ENCODE measurements at regions not wholly inside any gene's neighbourhood (a gene's known extent, or its start where the extent isn't known, plus 50 kb on each side); places are given as distances from the start of the nearest gene placed in this dataset.

DNA sequence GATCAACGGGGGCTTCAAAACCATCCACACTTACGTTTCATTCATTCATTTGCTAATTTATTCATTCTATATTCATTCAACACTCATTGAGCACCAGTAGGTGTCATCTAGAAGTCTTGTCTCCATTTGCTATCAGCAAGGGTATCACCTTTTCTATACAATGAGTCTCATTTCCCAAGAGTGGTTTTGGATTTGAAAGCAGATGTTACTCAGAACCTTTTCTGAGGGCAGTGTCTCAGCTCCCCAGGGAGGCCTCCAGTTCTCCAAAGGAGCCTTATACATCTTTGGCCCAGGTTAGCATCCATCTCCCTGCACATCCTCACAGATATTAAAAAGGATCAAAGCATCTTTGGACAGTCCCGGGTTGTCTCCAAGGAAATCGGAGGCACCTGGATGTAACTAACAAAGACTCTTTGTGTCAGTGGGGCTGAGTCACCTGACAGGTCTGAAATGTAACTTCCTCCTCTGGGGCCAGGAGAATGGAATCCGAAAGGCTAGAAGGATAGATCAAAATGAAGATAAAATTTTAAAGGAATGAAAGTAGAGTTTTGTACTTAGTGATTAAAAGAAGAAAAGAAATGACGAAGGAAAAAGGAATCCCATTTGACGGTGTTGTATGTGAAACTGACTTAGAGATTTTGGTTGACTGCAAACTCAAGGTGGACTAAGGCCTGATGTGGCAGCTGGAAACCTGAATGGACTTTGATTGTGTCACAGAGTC is 103.0 kb downstream of the VCPKMT start:
- CTCF ChIA-PET = no interaction called here
- TF ChIP-seq TCF7L2 (IDR thresholded peaks at IDR 0.05; ENCODE audit: low read depth, low read length) (no peak), SIN3A (IDR thresholded peaks at IDR 0.05; ENCODE audit: borderline replicate concordance, insufficient read depth, low read depth, low read length) (no peak), POLR2AphosphoS5 (IDR thresholded peaks at IDR 0.05; ENCODE audit: low read depth, low read length) (no peak)
- TF ChIP-seq, protein P1, sequence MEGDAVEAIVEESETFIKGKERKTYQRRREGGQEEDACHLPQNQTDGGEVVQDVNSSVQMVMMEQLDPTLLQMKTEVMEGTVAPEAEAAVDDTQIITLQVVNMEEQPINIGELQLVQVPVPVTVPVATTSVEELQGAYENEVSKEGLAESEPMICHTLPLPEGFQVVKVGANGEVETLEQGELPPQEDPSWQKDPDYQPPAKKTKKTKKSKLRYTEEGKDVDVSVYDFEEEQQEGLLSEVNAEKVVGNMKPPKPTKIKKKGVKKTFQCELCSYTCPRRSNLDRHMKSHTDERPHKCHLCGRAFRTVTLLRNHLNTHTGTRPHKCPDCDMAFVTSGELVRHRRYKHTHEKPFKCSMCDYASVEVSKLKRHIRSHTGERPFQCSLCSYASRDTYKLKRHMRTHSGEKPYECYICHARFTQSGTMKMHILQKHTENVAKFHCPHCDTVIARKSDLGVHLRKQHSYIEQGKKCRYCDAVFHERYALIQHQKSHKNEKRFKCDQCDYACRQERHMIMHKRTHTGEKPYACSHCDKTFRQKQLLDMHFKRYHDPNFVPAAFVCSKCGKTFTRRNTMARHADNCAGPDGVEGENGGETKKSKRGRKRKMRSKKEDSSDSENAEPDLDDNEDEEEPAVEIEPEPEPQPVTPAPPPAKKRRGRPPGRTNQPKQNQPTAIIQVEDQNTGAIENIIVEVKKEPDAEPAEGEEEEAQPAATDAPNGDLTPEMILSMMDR (IDR thresholded peaks at IDR 0.05) = no peak
- TF ChIP-seq, protein P2, sequence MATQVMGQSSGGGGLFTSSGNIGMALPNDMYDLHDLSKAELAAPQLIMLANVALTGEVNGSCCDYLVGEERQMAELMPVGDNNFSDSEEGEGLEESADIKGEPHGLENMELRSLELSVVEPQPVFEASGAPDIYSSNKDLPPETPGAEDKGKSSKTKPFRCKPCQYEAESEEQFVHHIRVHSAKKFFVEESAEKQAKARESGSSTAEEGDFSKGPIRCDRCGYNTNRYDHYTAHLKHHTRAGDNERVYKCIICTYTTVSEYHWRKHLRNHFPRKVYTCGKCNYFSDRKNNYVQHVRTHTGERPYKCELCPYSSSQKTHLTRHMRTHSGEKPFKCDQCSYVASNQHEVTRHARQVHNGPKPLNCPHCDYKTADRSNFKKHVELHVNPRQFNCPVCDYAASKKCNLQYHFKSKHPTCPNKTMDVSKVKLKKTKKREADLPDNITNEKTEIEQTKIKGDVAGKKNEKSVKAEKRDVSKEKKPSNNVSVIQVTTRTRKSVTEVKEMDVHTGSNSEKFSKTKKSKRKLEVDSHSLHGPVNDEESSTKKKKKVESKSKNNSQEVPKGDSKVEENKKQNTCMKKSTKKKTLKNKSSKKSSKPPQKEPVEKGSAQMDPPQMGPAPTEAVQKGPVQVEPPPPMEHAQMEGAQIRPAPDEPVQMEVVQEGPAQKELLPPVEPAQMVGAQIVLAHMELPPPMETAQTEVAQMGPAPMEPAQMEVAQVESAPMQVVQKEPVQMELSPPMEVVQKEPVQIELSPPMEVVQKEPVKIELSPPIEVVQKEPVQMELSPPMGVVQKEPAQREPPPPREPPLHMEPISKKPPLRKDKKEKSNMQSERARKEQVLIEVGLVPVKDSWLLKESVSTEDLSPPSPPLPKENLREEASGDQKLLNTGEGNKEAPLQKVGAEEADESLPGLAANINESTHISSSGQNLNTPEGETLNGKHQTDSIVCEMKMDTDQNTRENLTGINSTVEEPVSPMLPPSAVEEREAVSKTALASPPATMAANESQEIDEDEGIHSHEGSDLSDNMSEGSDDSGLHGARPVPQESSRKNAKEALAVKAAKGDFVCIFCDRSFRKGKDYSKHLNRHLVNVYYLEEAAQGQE (IDR thresholded peaks at IDR 0.05; ENCODE audit: insufficient read depth in 1 of 2, low read depth in 2 of 2, low read length in 1 of 2) = no peak
- H3K4me3 ChIP-seq (ENCODE audit: low read depth in 2 of 2, low read length in 2 of 2) = no peak overlapping the region
- POLR2A ChIA-PET = no interaction called here
- H3K27me3 ChIP-seq (ENCODE audit: control insufficient read depth, insufficient read depth, low read length) = no peaks in the 10 kb centered on the region
- H3K27ac ChIP-seq (ENCODE audit: low read length) = peak overlapping the region; percentile 74
- ATAC-seq (peak; percentile 64), DNase-seq (ENCODE audit: low read depth, low spot score) (no peak)
- no TSS peak for BruUV-seq (replicated peaks)
- in situ Hi-C loops (cut with HindIII; ENCODE audit: low pct_unique_long_range_greater_than_20kb, low sequenced_read_pairs) (no loop called here), intact Hi-C loops (cut with micrococcal nuclease; ENCODE audit: unreplicated experiment) (no loop called here)
- no peaks in the 10 kb centered on the region for H3K9me3 ChIP-seq (ENCODE audit: control insufficient read depth, insufficient read depth, low read depth, low read length)
- peaks cover 27% of the 10 kb centered on the region for H3K4me1 ChIP-seq (ENCODE audit: control insufficient read depth, insufficient read depth, low read length)
- H3K36me3 ChIP-seq (ENCODE audit: control insufficient read depth, insufficient read depth, low read length) = no peaks in the 10 kb centered on the region

DNA sequence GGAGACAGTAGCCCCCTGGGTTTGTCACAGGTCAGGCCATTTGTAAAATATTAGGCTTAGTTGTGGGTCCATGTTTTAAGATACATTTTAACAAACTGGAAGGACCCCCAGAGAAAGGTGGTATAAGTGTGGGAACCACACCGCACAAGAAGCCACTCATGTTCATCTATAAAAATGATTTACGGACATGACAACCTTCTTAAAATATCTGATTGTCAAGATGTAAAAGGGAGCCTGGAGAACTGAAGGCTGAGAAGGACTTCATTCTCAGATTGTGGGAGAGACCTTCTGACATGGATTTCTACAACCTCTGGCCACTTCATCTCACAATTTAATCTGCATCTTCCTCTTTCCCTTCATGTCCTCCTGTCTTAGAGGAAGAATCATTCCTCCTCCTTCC is 102.4 kb downstream of the VCPKMT start:
- H3K9me3 ChIP-seq (ENCODE audit: control insufficient read depth, insufficient read depth, low read depth, low read length) = no peaks in the 10 kb centered on the region
- ATAC-seq = no peak
- DNase-seq (ENCODE audit: low read depth, low spot score) = no peak
- H3K27ac ChIP-seq (ENCODE audit: low read length) = peak overlapping the region; percentile 74; the same call in 1 of the 2 replicates
- in situ Hi-C loops (cut with HindIII; ENCODE audit: low pct_unique_long_range_greater_than_20kb, low sequenced_read_pairs) = no loop called here
- H3K36me3 ChIP-seq (ENCODE audit: control insufficient read depth, insufficient read depth, low read length) = no peaks in the 10 kb centered on the region
- intact Hi-C loops (cut with micrococcal nuclease; ENCODE audit: unreplicated experiment) = no loop called here
- CTCF ChIA-PET = no interaction called here
- H3K4me3 ChIP-seq (ENCODE audit: low read depth in 2 of 2, low read length in 2 of 2) = no peak overlapping the region
- BruUV-seq (replicated peaks) = no TSS peak
- TF ChIP-seq TCF7L2 (IDR thresholded peaks at IDR 0.05; ENCODE audit: low read depth, low read length) (no peak), POLR2AphosphoS5 (IDR thresholded peaks at IDR 0.05; ENCODE audit: low read depth, low read length) (no peak), SIN3A (IDR thresholded peaks at IDR 0.05; ENCODE audit: borderline replicate concordance, insufficient read depth, low read depth, low read length) (no peak)
- TF ChIP-seq, protein P1 (IDR thresholded peaks at IDR 0.05) = no peak
- TF ChIP-seq, protein P2 (IDR thresholded peaks at IDR 0.05; ENCODE audit: insufficient read depth in 1 of 2, low read depth in 2 of 2, low read length in 1 of 2) = no peak
- POLR2A ChIA-PET = no interaction called here
- peaks cover 29% of the 10 kb centered on the region for H3K4me1 ChIP-seq (ENCODE audit: control insufficient read depth, insufficient read depth, low read length)
- H3K27me3 ChIP-seq (ENCODE audit: control insufficient read depth, insufficient read depth, low read length) = no peaks in the 10 kb centered on the region

Data from Panc1 (cell line).